T follicular helper cell (primary cell): ENCODE measurements at regions not wholly inside any gene's neighbourhood (a gene's known extent, or its start where the extent isn't known, plus 50 kb on each side); places are given as distances from the start of the nearest gene placed in this dataset.

Experiments used
- DNase-seq: peaks from one replicate; pipeline ENCODE4 v3.0.0-alpha.2; 2020; ENCODE audit warnings: low read depth

GRCh38 chr10:10118131-10118530 is 899.5 kb upstream of the CELF2 start:
- DNase-seq = no peak

DNA sequence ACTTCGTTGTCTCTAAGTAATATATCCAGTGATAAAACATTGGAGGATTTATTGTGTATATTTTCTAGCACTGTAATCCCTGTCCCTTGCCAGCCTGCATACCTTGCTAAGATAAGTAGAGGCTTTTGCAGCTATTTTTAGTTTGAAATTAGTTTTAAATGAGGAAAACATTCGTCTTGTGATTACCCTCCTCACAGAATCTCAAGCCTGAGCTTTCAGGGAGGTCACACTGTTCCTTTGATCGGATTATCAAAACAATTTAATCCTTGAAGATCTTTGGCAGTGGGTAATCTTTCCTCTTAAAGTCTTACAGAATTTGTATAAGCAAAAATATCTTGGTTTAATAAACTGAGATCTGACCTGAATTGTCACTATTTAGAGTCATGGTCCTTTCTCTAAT is 897.0 kb upstream of the CELF2 start:
- DNase-seq = no peak

DNA sequence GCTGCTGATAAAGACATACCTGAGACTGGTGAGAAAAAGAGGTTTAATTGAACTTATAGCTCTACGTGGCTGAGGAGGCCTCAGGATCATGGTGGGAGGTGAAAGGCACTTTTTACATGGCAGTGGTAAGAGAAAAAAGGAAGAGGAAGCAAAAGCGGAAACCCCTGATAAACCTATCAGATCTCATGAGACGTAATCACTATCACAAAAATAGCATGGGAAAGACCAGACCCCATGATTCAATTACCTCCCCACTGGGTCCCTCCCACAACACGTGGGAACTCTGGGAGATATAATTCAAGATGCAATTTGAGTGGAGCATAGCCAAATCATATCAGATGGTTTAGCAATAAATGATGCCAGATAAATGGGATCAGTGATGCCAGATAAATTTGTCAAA is 892.0 kb upstream of the CELF2 start:
- no peak for DNase-seq

DNA sequence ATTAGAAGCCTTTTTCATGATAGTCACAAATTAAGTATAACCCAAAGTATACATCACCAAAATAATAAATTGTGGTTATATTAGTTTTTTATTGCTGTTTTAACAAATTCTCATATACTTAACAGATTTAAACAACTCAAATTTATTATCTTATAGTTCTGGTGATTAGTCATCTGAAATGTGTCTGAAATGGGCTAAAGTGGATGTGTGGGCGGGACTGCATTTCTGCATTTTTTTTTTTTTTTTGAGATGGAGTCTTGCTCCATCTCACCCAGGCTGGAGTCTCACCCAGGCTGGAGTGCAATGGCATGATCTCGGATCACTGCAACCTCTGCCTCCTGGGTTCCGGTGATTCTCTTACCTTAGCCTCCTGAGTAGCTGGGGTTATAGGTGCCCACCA is 891.5 kb upstream of the CELF2 start:
- no peak for DNase-seq

DNA sequence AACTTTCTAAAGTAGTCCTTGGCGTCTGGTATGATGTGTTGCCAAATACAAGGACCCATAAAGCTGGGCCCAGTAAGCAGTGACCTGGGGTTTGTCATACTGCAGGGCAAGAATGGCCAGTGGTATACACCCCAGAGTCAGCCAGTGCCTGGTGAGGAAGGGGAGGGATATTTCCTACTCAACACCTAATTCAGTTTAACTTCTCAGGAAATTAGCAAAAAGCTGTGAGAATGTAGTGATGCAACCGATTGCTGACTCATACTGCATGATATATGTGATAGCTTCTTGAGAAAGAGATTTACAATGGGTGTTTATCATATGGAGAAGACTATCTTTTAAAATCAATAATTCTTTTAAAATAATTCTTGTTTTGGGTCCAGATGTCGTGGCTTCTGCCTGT is 889.3 kb upstream of the CELF2 start:
- DNase-seq = no peak

GRCh38 chr10:10130686-10131085 is 887.0 kb upstream of the CELF2 start:
- DNase-seq = no peak

DNA sequence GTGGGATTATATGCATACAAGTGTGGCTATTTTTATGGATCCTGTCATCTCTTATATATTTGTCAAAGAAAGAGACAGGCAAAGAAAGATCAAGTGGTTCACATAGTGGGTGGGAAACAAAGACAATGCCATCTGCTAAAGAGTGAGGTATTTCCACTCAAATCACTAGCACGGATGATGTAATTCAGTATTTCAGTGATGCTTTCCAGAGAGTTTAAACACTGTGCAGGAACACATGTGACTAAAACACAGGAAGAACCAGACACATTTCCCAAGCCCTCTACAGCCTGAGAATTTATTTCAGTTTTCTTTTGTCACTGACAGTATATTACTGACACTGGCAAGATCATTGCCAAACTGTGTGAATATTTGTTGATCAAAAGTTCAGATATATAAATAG is 885.7 kb upstream of the CELF2 start:
- DNase-seq = no peak

DNA sequence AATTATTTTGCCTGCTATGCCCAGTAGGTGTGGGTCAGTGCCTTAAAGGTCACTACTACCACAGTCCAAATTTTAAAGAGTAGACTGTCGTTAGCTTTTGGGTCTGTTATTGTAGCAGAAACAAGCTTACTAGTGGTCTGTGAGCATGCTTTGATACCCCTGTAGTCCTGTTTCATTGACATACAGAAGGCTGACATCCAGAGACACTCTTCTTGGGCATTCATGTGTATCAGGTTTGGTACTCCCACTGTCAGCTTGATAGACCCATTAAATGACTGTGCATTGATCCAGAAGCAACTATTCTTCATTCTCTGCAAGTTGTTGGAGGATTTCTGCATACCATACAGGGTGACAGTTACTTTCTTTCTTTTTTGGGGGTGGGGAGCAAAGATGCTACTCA is 884.4 kb upstream of the CELF2 start:
- DNase-seq = no peak

DNA sequence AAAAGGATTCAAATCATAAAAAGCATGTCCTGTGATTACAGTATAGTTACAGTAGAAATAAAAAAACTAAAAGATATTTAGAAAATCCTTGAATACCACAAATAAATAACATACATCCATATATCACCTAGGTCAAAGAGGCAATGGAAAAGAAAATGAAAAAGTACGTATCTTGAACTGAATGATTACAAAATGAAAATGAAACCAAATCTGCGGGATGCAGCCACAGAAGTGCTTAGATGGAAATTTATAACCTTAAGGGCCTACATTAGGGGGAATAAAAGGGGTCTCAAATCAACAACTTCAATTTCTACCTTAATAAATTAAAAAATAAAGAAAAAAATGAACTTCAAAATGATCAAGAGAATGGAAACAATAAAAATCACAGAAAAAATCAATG is 879.0 kb upstream of the CELF2 start:
- DNase-seq = no peak

- no peak for DNase-seq
These were observed 875.8 kb upstream of the CELF2 start for GRCh38 chr10:10141782-10142382.

- no peak for DNase-seq
These were observed 871.1 kb upstream of the CELF2 start for GRCh38 chr10:10146604-10147003.

DNA sequence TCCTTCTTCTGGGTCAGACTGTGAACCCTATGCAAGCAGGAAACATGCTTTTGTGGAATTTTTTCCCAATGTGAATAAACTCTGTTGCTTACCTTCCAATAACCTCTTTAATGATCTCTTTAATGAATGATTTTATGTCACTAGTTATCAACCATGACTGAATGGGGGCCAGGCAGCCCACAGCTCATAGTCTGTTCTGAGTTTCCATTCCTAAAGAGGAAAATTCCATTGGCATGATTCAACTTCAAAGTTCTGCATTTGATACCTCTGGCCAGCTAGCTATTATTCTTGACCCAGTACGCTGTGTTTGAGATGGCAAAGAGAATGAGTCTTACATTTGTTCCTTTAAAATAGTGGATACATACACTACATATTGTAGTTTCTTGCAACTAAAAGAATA is 867.8 kb upstream of the CELF2 start:
- no peak for DNase-seq

DNA sequence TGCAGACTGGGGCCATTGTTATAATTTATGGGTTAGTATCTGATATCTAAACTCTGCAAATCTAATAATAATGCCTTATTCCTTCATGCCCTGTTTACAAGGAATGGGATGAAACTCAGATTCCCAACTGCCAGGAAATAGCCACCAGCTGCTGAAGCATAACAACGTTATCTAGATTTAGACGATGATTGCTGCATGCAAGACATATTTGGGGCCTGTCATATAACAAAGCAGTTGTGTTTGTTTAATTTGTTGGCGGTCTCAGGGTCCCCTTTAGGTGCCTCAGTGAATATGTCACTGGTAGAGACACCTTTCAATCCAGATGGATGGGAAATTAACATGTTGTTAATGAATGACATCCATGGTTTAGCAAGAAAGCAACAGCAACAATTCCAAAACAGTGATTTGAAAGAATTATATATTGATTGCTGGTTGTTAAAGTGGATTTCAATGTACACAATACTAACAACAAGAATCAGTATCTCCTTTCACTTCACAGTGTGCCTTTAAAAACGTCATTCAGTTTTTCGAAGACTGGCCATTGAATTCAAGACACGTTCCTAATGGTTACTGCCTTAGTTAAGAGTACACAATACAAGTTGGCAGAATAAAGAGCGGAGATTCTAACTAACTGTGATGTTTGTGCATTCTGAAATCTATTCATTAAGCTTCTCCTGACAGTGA is 860.6 kb upstream of the CELF2 start:
- DNase-seq = no peak

DNA sequence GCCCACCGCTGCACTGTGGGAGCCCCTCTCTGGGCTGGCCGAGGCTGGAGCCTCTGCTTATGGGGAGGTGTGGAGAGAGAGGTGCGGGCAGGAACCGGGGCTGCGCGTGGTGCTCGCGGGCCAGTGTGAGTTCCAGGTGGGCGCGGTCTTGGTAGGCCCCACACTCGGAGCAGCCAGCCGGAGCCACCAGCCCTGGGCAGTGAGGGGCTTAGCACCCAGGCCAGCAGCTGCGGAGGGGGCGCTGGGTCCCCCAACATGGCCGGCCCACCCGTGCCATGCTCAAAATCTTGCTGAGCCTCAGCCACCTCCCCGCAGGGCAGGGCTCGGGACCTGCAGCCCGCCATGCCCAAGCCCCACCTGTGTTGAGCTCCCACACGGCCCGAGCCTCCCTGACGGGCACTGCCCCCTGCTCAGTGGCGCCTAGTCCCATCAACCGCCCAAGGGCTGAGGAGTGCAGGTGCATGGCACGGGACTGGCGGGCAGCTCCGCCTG is 856.8 kb upstream of the CELF2 start:
- no peak for DNase-seq

DNA sequence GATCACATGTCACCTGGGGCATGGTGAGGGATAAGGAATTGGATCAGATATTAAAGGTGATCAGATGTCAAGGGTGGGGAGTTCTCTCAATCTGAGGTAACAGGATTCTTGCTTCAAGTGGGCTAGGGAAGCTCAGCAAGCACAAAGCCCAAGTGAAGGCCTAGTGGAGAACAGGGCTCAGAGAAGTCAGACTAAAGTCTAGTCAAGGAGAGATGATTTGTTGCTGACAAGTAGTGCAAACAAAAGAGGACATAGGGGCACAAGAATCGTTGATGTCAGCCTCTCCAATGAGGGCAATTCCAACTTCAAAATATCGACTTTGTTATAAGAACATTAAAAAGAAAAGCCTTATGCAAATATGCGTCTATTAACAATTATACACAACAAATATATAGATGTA is 852.8 kb upstream of the CELF2 start:
- no peak for DNase-seq

- DNase-seq = no peak
These were observed 852.3 kb upstream of the CELF2 start for GRCh38 chr10:10165415-10165814.

- DNase-seq = no peak
These were observed 839.2 kb upstream of the CELF2 start for GRCh38 chr10:10178476-10178875.

DNA sequence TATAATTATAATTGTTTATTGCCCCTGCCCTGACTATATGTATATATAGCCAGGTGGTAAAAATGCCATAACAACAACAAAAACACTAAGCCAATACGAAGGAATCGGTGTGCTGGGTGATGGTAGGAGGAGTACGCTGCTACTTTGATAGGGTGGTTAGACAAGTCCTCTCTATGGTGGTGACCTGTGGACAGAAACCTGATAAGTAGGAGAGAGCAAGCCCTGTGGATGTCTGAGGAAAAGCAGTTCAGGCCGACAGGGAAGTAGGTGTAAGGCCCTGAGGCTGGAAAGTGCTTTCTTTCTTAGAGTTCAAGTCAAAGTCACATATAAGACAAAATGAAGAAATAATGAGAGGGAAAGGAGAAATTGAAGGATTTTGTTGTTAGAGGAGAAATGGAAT is 823.8 kb upstream of the CELF2 start:
- DNase-seq = no peak

- DNase-seq = no peak
These were observed 821.0 kb upstream of the CELF2 start for GRCh38 chr10:10196701-10197100.

- no peak for DNase-seq
These were observed 820.2 kb upstream of the CELF2 start for GRCh38 chr10:10197423-10197822.

DNA sequence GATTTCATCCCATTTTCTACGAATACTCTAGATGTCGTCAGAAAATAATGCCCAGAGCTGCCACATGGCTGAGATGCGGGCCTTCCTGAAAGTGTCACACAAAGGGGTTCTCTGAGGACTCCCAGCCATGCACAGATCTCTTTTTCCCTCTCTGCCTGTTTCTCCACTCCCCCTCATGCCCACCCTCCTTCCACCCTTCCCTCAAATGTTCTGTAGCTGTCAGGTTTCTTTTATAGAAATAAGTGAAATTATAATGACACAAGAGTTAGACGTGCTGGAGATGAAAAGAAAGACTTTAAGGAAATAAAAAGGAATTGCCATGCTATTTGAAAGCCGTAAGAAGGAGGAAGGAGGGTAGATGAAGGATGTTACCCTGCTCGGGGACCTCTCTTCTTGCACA is 819.3 kb upstream of the CELF2 start:
- DNase-seq = no peak

DNA sequence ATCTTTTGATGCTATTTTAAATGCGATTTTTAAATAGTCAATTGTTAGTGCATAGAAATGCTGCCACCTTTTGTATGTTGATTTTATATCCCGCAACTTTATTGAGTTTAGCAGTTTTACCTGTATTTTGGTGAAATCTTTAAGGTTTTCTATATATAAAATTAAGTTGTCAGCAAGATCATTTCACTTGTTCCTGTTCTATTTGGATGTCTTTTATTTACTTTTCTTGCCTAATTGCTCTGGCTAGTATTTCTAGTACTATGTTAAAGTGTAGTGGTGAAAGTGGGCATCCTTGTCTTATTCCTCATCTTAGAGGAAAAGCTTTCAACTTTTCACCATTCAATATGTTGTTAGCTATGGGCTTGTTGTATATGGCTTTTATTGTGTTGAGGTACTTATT is 813.3 kb upstream of the CELF2 start:
- DNase-seq = no peak

DNA sequence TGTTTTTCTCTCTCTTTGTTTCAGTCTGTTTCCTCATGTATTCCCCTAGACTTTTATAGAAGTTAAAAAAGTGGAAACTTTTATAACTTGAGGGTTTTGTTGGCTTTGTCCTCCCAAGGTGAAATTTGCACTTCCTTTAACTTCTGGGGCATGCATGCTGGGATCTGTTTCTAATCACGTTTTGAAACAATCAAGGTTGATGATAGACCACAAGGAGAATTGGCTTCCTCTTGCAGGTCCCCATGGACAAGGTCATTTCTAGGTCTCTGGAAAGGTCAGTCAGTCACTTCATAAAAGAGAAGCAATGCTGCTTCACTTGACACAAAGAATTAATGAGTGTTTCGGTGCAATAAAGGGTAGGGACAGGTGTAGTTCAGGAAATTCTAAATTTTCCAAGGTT is 811.8 kb upstream of the CELF2 start:
- DNase-seq = no peak

DNA sequence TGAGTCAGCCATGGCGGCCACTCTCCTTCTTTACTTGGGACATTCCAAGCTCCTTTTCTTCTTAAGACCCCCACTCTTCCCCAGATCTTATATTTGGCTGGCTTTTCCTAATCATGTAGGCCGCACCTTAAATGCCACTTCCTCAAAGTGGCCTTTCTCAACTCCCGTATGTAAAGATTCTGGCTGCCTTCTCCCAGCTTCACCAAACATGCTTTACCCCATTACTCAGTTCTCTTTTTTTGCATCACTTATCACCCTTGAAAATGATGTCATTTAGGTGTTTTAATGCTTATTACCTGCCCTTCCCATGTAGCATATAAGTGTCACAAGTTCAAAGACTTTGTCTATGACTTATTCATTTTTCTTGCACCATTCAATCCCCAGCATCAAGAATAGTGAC is 810.1 kb upstream of the CELF2 start:
- DNase-seq = no peak
